HUES48 (cell line): ENCODE measurements at regions not wholly inside any gene's neighbourhood (a gene's known extent, or its start where the extent isn't known, plus 50 kb on each side); places are given as distances from the start of the nearest gene placed in this dataset.

Experiments used
- H3K27ac ChIP-seq: one replicate; pipeline ENCODE4 v1.7.0; 2013; ENCODE audit warnings: low read depth, low read length, inconsistent platforms
- H3K27me3 ChIP-seq: 2 replicates; pipeline ENCODE4 v1.6.1; 2013; ENCODE audit warnings: mild to moderate bottlenecking, low read length; ENCODE audit not compliant: control insufficient read depth, insufficient read depth
- H3K36me3 ChIP-seq: 2 replicates; pipeline ENCODE4 v1.6.1; 2013; ENCODE audit warnings: low read length; ENCODE audit not compliant: control insufficient read depth, insufficient read depth
- H3K4me1 ChIP-seq: 2 replicates; pipeline ENCODE4 v1.6.1; 2013; ENCODE audit warnings: mild to moderate bottlenecking, low read length; ENCODE audit not compliant: control insufficient read depth, insufficient read depth
- H3K4me3 ChIP-seq: 2 replicates; pipeline ENCODE4 v1.5.1; 2013; ENCODE audit warnings: mild to moderate bottlenecking, low read depth, low read length
- H3K9ac ChIP-seq: 2 replicates; pipeline ENCODE4 v1.6.1; 2013; ENCODE audit warnings: mild to moderate bottlenecking, low read depth, low read length, moderate library complexity
- H3K9me3 ChIP-seq: 2 replicates; pipeline ENCODE4 v1.6.1; 2013; ENCODE audit warnings: low read length; ENCODE audit not compliant: control insufficient read depth, insufficient read depth

DNA sequence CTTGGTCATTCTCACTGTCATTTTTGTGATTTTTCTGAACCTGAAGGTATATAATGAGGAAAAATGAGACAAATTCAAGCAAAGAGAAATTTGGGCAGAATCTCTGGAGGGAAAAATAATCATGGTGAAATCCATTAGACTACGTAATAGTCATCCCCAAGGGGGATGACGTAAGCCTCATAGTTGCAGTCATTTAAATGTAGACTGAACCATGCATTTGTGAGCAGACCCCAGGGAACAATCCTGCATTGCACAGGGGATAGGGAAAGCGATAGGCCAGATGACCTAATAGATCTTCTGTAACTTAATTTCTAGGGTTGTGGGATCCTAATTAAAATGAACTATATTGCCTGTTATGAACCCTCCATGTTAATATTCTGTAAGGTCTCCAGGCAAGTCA is 167.4 kb upstream of the C1orf21 start:
- no peaks in the 10 kb centered on the region for H3K9me3 ChIP-seq
- no peak overlapping the region for H3K4me3 ChIP-seq
- H3K4me1 ChIP-seq = no peaks in the 10 kb centered on the region; the same call in 1 of the 2 replicates
- no peak overlapping the region for H3K27ac ChIP-seq
- peaks cover 18% of the 10 kb centered on the region for H3K27me3 ChIP-seq
- no peak overlapping the region for H3K9ac ChIP-seq
- no peaks in the 10 kb centered on the region for H3K36me3 ChIP-seq

- H3K9me3 ChIP-seq = no peaks in the 10 kb centered on the region
- H3K27ac ChIP-seq = no peak overlapping the region
- no peaks in the 10 kb centered on the region for H3K36me3 ChIP-seq
- no peak overlapping the region for H3K4me3 ChIP-seq
- no peak overlapping the region for H3K9ac ChIP-seq
- peaks cover 23% of the 10 kb centered on the region for H3K27me3 ChIP-seq
- no peaks in the 10 kb centered on the region; the same call in 1 of the 2 replicates for H3K4me1 ChIP-seq
Observed at GRCh38 chr1:184219883-184220282, 166.9 kb upstream of the C1orf21 start.

GRCh38 chr1:184221087-184221486 is 165.7 kb upstream of the C1orf21 start:
- Histone ChIP-seq H3K4me1 (no peaks in the 10 kb centered on the region; the same call in 1 of the 2 replicates), H3K4me3 (no peak overlapping the region), H3K36me3 (no peaks in the 10 kb centered on the region), H3K9me3 (no peaks in the 10 kb centered on the region), H3K9ac (no peak overlapping the region), H3K27ac (no peak overlapping the region), H3K27me3 (peaks cover 35% of the 10 kb centered on the region)

GRCh38 chr1:184222652-184223052 is 164.2 kb upstream of the C1orf21 start:
- Histone ChIP-seq H3K9ac (no peak overlapping the region), H3K27ac (no peak overlapping the region), H3K4me1 (no peaks in the 10 kb centered on the region; the same call in 1 of the 2 replicates), H3K9me3 (no peaks in the 10 kb centered on the region), H3K4me3 (no peak overlapping the region), H3K36me3 (no peaks in the 10 kb centered on the region), H3K27me3 (peaks cover 40% of the 10 kb centered on the region)

DNA sequence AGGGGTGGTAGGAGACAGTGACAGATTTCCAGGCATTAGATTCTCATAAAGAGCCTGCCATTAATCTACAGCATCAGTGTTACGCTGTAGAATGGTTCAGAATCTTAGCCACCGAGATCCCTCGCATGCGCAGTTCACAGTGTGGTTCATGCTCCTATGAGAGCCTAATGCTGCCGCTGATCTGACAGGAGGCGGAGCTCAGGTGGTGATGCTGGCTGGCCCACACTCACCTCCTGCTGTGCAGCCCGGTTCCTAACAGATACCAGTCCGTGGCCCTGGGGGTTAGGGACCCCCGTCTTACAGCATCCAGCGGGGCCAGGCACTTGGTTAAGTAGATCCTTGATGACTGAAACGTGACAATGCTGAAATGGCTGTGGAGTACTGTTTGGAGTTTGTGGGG is 163.6 kb upstream of the C1orf21 start:
- H3K4me1 ChIP-seq = no peaks in the 10 kb centered on the region; the same call in 1 of the 2 replicates
- H3K27me3 ChIP-seq = peaks cover 44% of the 10 kb centered on the region
- no peak overlapping the region for H3K27ac ChIP-seq
- H3K9me3 ChIP-seq = no peaks in the 10 kb centered on the region
- no peaks in the 10 kb centered on the region for H3K36me3 ChIP-seq
- no peak overlapping the region for H3K9ac ChIP-seq
- no peak overlapping the region; the same call in 1 of the 2 replicates for H3K4me3 ChIP-seq

GRCh38 chr1:184225283-184226099 is 161.3 kb upstream of the C1orf21 start:
- Histone ChIP-seq H3K27ac (no peak overlapping the region), H3K27me3 (peaks cover 44% of the 10 kb centered on the region), H3K36me3 (no peaks in the 10 kb centered on the region), H3K9me3 (no peaks in the 10 kb centered on the region), H3K4me3 (no peak overlapping the region), H3K4me1 (no peaks in the 10 kb centered on the region), H3K9ac (no peak overlapping the region)

DNA sequence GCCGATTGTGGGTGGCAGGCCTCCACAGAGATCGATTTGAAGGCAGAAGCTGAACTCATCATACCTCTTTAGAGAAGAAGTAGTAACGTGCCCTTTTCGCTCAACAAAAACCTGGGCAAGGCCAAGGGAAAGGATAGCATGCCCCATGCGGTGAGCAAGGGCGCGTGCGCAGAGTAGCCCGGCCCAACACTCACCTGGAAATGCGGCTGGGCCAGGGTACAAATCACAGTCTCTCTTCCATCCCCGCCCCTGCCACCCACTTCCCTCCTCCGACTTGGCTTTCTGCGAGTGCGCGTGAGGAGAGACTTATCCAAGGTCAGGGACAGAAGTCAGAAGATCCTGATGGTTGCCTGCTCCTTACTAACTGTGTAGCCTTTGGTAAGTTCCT is 160.7 kb upstream of the C1orf21 start:
- Histone ChIP-seq H3K27ac (no peak overlapping the region), H3K9me3 (no peaks in the 10 kb centered on the region), H3K4me3 (no peak overlapping the region), H3K9ac (no peak overlapping the region), H3K36me3 (no peaks in the 10 kb centered on the region), H3K27me3 (peaks cover 44% of the 10 kb centered on the region), H3K4me1 (no peaks in the 10 kb centered on the region)

DNA sequence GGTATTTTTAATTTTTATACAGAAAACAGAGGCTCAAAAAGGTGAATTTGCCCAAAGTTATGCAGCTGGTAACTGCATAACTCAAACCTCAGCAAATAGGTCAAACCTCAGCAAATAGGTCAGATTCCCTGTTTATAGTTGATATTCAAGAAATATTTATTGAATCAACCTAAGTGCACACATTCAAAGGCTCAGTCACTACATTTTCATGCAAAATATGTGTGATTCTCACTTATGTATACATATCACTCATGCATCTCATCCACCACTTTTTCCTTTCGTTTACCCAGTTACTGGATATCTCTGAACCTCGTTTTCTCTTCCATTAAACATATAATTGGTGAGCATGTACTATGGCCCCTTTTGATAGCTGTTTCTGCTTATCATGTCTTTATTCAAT is 158.3 kb upstream of the C1orf21 start:
- no peaks in the 10 kb centered on the region for H3K36me3 ChIP-seq

DNA sequence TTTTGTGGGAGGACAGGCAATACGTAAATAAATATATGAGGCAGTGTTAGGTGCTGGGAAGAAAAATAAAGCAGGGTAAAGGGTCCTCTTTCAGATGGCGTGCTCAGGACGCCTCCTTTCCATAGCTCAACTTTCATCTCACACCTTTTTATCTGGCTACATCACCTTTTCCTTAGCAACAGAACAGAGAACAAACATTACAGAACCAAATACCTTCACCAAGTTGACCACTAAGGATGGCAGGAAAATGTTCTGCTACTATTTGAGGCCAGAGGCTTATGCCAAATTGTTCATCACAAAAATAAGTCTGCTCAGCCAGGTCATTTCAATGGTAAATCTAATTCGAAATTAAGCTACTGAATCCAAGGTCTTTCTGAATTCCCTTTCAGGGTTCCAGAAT is 149.2 kb upstream of the C1orf21 start:
- Histone ChIP-seq H3K36me3 (no peaks in the 10 kb centered on the region), H3K4me1 (no peaks in the 10 kb centered on the region), H3K9me3 (peaks cover 7% of the 10 kb centered on the region), H3K9ac (no peak overlapping the region), H3K27me3 (no peaks in the 10 kb centered on the region), H3K27ac (no peak overlapping the region), H3K4me3 (no peak overlapping the region)

More for the DNA sequence above, 158.3 kb upstream of the C1orf21 start:
- Histone ChIP-seq H3K9ac (no peak overlapping the region), H3K9me3 (no peaks in the 10 kb centered on the region), H3K4me1 (no peaks in the 10 kb centered on the region), H3K4me3 (no peak overlapping the region), H3K27me3 (peaks cover 34% of the 10 kb centered on the region), H3K27ac (no peak overlapping the region)

DNA sequence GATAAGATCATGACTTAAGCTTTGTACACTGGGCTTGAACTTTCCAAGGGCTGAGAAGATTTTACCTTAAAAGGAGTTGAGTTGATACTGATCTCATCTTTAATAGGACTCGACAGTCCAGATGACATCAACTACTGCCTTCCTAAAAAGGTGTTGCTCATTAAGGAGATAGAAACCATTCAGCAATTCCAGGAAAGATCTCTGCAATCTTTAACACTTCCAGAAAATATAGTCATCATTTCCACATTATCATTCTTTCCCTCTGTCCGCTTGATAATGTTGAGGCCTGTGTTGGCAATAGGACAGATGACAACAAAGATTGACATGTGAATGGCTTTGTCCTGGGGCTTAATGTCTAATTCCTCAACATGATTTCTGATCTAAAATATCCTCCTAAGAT is 145.4 kb upstream of the C1orf21 start:
- Histone ChIP-seq H3K9me3 (no peaks in the 10 kb centered on the region), H3K36me3 (no peaks in the 10 kb centered on the region), H3K27ac (no peak overlapping the region), H3K4me1 (no peaks in the 10 kb centered on the region), H3K27me3 (no peaks in the 10 kb centered on the region), H3K4me3 (no peak overlapping the region), H3K9ac (no peak overlapping the region)

- Histone ChIP-seq H3K27me3 (no peaks in the 10 kb centered on the region), H3K4me3 (no peak overlapping the region), H3K9ac (no peak overlapping the region), H3K9me3 (no peaks in the 10 kb centered on the region), H3K36me3 (no peaks in the 10 kb centered on the region), H3K27ac (no peak overlapping the region), H3K4me1 (no peaks in the 10 kb centered on the region)
Observed at GRCh38 chr1:184242507-184242943, 144.3 kb upstream of the C1orf21 start.
